DND-41 (cell line): ENCODE measurements at regions not wholly inside any gene's neighbourhood (a gene's known extent, or its start where the extent isn't known, plus 50 kb on each side); places are given as distances from the start of the nearest gene placed in this dataset.
A peak's percentile ranks its signal among the peaks of the same experiment; 100 is the strongest.

Experiments used
- EZH2 ChIP-seq: IDR thresholded peaks from 3 replicates; pipeline ENCODE4 v1.6.1; 2012; ENCODE audit warnings: borderline replicate concordance, low read depth, mild to moderate bottlenecking, moderate library complexity, low read length, inconsistent platforms; ENCODE audit not compliant: severe bottlenecking
- TF ChIP-seq, protein P1 (sequence below): IDR thresholded peaks from 2 replicates; pipeline ENCODE4 v1.5.1; 2012; ENCODE audit warnings: borderline replicate concordance, low read length, moderate library complexity, mild to moderate bottlenecking; ENCODE audit not compliant: poor library complexity, severe bottlenecking; ENCODE audit errors: extremely low read depth

DNA sequence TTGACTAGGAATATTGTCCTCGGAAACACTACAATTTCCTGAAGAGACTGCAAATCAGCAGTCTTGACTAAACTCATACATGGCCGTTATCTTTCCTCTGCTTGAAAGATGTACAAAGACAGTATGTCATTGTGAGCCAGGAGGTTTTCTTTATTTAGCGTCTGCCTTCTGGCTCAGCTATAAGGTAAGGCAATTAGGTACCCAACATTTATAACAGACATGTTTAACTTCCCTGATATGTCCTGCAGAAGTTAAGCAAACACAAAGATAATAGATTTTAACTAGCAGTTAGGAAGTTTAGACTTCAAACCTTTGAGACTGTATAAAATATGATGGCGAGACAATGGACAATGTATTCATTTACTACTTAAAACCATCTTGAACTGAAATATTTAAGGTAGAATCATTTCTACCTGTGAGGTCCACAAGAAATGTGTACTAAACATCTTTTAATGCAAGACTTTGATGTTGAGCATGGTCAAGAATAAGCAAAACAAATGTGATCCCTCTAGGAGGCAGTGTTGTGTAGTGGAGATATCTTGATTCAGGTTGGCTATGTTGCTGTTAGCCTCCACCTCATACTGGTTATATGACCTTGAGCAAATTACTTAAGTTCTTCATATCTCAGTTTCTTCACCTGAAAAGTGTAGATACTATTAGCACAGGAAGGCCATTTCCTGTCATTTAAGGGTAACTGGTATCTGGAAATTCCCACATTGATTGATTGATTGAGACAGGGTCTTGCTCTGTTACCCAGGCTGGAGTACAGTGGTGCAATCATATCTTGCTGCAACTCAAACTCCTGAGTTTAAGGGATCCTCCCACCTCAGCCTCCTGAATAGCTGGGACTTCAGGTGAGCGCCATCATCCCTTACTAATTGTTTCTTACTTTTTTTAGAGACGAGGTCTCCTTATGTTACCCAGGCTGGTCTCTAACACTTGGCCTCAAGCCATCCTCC lies 96.3 kb upstream of the EEA1 start:
- TF ChIP-seq, protein P1, sequence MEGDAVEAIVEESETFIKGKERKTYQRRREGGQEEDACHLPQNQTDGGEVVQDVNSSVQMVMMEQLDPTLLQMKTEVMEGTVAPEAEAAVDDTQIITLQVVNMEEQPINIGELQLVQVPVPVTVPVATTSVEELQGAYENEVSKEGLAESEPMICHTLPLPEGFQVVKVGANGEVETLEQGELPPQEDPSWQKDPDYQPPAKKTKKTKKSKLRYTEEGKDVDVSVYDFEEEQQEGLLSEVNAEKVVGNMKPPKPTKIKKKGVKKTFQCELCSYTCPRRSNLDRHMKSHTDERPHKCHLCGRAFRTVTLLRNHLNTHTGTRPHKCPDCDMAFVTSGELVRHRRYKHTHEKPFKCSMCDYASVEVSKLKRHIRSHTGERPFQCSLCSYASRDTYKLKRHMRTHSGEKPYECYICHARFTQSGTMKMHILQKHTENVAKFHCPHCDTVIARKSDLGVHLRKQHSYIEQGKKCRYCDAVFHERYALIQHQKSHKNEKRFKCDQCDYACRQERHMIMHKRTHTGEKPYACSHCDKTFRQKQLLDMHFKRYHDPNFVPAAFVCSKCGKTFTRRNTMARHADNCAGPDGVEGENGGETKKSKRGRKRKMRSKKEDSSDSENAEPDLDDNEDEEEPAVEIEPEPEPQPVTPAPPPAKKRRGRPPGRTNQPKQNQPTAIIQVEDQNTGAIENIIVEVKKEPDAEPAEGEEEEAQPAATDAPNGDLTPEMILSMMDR: peak; percentile 64
- no peak for TF ChIP-seq EZH2
